Mucosa of stomach (tissue), 1 donor: ENCODE measurements at regions not wholly inside any gene's neighbourhood (a gene's known extent, or its start where the extent isn't known, plus 50 kb on each side); places are given as distances from the start of the nearest gene placed in this dataset.

Experiments
- H3K27me3 ChIP-seq: one replicate; pipeline ENCODE4 v1.7.0; 2013; ENCODE audit warnings: mild to moderate bottlenecking, low read length; ENCODE audit not compliant: control insufficient read depth, insufficient read depth
- H3K36me3 ChIP-seq: one replicate; pipeline ENCODE4 v1.7.0; 2013; ENCODE audit warnings: low read length; ENCODE audit not compliant: control insufficient read depth, insufficient read depth
- H3K4me1 ChIP-seq: one replicate; pipeline ENCODE4 v1.7.0; 2013; ENCODE audit warnings: mild to moderate bottlenecking, low read length; ENCODE audit not compliant: control insufficient read depth, insufficient read depth
- H3K4me3 ChIP-seq: one replicate; pipeline ENCODE4 v1.7.0; 2013; ENCODE audit warnings: low read length
- H3K9ac ChIP-seq: one replicate; pipeline ENCODE4 v1.7.0; 2013; ENCODE audit warnings: mild to moderate bottlenecking, low read length, moderate library complexity
- H3K9me3 ChIP-seq: one replicate; pipeline ENCODE4 v1.7.0; 2013; ENCODE audit warnings: mild to moderate bottlenecking, low read length, moderate library complexity; ENCODE audit not compliant: control insufficient read depth
- donor health status: Pancreatic carcinoma.

DNA sequence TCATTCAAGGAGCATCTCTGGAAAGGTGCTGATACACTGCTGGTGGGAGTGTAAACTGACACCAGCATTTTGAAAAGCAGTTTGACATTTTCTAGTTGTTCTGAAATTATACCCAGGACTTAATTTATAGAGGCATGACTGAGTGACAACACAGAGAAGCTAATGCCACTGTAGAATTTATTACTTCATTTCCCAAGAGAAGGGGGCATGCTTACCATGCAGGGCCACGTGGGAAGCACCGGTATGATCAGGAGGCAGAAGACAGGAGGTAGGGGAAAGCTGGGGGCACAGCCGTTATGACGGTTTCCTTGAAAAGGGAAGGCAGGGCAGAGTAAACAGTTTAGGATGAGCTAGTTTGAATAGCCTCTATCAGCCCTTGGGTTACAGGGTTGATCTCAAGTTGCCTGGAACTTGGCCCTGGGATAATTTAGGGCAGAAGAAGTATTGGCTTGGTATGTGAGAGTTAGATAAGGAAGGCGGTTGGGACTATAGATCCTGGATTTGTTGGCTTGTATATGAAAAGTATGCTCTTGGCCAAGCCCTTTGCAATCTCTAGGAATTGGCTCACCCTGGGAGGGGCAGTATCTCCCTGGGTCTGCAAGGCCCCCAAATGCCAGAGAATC is 305.7 kb downstream of the ENC1 start:
- no peaks in the 10 kb centered on the region for H3K27me3 ChIP-seq
- H3K4me3 ChIP-seq = no peak overlapping the region
- peaks cover 6% of the 10 kb centered on the region for H3K4me1 ChIP-seq
- no peaks in the 10 kb centered on the region for H3K36me3 ChIP-seq
- H3K9me3 ChIP-seq = no peaks in the 10 kb centered on the region
- H3K9ac ChIP-seq = no peak overlapping the region

DNA sequence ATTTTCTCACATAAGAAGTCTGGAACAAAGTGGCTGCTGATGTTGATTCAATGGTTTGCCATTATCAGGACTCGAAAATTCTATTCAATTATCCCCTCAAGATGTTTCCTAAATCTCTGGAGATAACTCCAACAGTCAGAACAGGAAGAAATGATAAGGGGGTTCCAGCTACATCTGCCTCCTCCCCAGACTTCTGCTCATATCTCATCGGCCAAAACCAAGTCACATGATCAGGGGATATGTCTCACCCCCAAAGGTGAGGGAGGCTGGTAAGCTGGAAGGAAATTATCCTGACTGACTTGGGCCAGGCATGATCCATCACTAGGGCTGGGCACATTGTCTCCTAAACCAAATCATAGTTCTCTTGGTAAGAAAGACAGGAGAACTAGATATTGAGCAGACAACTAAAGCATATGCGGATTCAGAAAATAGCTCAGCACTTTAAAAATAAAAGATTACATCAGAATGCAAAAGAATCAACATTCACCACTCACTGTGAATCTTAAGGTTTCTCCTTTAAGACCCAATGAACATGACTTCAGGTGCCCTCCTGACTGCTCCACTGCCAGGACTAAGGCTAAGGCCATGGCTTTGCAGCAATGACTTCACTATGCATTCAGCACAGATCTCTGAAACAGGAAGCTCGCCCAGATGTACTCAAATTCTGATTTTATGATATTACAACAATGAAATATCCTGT is 306.3 kb downstream of the ENC1 start:
- Histone ChIP-seq H3K4me3 (no peak overlapping the region), H3K9ac (no peak overlapping the region), H3K36me3 (no peaks in the 10 kb centered on the region), H3K27me3 (no peaks in the 10 kb centered on the region), H3K9me3 (no peaks in the 10 kb centered on the region), H3K4me1 (peaks cover 6% of the 10 kb centered on the region)

DNA sequence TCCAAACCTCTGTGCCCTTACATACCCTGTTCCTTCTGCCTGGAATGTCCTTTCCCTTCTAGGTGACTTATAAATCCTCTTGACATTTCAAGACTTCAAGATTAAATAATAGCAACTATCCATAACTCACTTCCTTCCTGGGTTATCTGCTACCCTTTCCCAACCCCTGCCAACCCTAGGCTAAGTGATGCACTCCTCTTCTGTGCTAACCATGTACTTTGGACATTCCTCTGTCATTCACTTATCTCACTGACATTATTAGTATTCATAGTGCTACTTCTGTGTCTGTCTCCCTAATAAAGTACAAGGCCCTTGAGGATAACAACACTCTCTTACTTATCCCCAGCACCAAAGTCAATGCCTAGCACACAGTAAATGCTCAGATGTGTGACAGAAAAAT is 307.1 kb downstream of the ENC1 start:
- Histone ChIP-seq H3K9ac (no peak overlapping the region), H3K4me3 (no peak overlapping the region), H3K27me3 (no peaks in the 10 kb centered on the region), H3K4me1 (peaks cover 6% of the 10 kb centered on the region), H3K36me3 (no peaks in the 10 kb centered on the region), H3K9me3 (no peaks in the 10 kb centered on the region)

DNA sequence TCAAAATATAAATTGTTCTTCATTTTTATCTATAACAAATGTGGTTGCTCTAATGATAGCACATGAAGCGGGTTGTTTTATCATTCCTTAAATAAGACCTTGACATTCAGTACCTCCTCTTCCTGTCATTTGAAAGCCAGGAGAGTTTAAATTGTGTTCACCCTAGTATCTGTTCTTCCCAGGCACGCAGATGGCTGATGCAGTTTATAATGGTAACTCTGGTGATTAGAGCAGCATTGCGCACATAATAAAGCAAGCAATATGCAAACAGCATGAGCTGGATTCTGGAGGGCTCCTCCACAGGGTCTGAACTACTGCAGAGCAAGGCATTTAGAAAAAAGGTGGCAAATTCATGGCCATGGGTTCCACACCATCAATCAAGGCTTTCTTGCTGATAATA is 307.8 kb downstream of the ENC1 start:
- H3K36me3 ChIP-seq = no peaks in the 10 kb centered on the region
- no peak overlapping the region for H3K9ac ChIP-seq
- H3K27me3 ChIP-seq = no peaks in the 10 kb centered on the region
- no peaks in the 10 kb centered on the region for H3K9me3 ChIP-seq
- peaks cover 5% of the 10 kb centered on the region for H3K4me1 ChIP-seq
- no peak overlapping the region for H3K4me3 ChIP-seq

DNA sequence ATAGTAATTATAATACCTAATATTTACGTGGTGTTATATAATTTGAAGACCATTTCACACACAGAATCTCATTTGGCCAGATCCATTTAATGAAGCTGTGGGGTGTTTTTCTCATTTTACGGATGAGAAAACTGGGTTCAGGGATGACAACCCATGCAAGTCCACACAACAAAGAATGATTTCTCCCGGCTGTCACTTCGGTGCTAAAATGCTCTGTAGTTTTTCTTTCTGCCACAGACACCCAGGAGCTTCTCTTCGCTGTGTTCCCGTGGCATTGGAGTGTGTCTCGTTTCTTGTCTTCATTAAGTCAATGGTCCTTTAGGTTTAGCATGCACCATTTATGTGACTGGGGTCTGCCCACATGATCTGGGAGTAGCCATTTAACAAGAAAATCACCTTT is 308.5 kb downstream of the ENC1 start:
- Histone ChIP-seq H3K27me3 (no peaks in the 10 kb centered on the region), H3K36me3 (no peaks in the 10 kb centered on the region), H3K9ac (no peak overlapping the region), H3K4me3 (no peak overlapping the region), H3K9me3 (no peaks in the 10 kb centered on the region), H3K4me1 (peaks cover 10% of the 10 kb centered on the region)

DNA sequence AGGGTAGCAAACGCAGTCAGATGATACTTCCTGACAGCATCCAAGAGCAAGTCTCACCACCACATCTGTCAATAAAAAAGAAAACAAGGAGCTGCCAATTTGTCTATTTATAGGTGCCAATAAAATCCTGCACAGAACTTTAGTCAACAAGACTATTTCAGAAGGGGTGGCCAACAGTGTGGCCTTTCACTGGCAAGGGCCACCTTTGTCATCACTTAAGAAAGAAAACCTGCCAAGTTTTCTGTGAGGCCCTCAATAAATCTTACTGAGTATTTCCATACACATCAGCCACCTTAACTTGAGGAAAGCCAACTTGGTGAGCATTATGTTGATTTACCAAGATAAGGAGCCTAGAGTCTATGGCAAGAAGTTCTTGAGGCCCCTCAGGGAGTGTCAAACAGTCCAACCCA is 312.3 kb downstream of the ENC1 start:
- peaks cover 10% of the 10 kb centered on the region for H3K4me1 ChIP-seq
- H3K9me3 ChIP-seq = no peaks in the 10 kb centered on the region
- H3K27me3 ChIP-seq = no peaks in the 10 kb centered on the region
- H3K9ac ChIP-seq = no peak overlapping the region
- no peak overlapping the region for H3K4me3 ChIP-seq
- H3K36me3 ChIP-seq = no peaks in the 10 kb centered on the region

DNA sequence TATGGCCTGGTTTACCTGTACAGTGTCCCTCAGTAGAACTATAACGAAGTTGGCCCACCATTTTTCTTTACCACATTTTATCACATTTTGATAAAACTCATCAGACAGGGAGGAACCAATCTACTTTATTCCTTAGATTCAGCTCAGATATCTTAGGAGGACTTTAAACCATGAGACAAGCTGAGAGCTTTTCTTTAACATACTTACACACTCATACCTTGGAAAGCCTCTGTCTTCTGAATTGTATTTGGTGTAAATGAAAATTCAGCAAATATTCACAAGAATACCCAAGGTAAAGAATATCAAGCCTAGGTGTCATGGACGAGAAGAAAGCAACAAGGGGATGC is 313.2 kb downstream of the ENC1 start:
- peaks cover 10% of the 10 kb centered on the region for H3K4me1 ChIP-seq
- no peaks in the 10 kb centered on the region for H3K36me3 ChIP-seq
- H3K4me3 ChIP-seq = no peak overlapping the region
- H3K9ac ChIP-seq = no peak overlapping the region
- no peaks in the 10 kb centered on the region for H3K27me3 ChIP-seq
- H3K9me3 ChIP-seq = no peaks in the 10 kb centered on the region

DNA sequence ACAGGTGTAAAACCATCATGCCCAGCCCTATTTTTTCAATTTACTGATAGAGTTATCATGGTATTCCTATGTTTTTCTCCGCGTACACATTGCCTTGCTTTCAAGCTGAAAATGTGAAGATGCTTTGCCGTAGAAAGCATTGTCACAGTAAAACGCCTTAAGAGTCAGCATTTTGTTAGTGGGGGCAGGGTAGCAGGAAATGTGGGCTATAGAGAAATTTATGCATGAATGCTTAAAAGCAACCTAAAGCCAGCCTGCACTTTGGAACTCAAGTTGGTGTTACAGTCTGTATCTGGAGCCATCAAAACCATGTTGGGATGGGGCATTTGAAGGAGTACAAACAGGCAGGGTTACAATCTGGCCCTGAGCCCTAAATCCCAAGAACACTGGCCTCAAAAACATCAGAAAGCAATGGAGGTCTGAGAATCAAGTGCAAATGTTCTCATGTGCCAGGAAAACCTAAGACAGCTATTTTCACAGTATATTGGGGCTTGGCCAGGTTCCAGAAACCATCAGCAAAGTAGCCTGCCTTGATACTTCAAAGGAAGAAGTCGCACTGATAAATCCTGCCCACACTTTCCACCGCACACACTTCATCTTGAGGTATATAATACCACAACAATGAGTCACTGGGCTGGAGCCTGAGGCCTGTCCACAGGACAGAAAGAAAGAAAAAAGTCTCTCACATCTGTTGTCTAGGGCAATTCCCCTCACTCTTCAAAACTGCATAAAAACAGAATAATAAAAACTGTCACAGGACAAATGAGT is 313.8 kb downstream of the ENC1 start:
- Histone ChIP-seq H3K9ac (no peak overlapping the region), H3K27me3 (no peaks in the 10 kb centered on the region), H3K9me3 (no peaks in the 10 kb centered on the region), H3K4me1 (peaks cover 10% of the 10 kb centered on the region), H3K4me3 (no peak overlapping the region), H3K36me3 (no peaks in the 10 kb centered on the region)

DNA sequence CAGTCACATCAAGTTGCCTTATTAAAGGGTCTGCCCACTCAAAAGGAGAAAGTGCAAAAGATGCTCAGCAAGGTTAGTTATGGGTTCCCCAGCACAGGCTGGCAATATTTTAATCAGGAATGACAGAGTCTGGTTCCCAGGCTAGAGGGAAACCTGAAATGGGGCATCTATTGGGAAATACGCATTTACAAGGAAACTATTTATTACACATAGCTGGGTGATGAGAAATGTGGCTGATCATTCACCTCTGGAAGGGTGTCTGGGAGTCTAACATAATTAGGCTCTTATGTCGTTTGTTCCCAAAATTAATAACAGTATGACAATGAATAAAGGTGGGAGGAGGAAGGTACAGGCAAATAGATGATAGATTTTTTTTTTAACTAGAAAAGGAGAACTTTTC is 314.7 kb downstream of the ENC1 start:
- peaks cover 10% of the 10 kb centered on the region for H3K4me1 ChIP-seq
- no peaks in the 10 kb centered on the region for H3K9me3 ChIP-seq
- H3K4me3 ChIP-seq = no peak overlapping the region
- no peaks in the 10 kb centered on the region for H3K27me3 ChIP-seq
- H3K9ac ChIP-seq = no peak overlapping the region
- no peaks in the 10 kb centered on the region for H3K36me3 ChIP-seq

DNA sequence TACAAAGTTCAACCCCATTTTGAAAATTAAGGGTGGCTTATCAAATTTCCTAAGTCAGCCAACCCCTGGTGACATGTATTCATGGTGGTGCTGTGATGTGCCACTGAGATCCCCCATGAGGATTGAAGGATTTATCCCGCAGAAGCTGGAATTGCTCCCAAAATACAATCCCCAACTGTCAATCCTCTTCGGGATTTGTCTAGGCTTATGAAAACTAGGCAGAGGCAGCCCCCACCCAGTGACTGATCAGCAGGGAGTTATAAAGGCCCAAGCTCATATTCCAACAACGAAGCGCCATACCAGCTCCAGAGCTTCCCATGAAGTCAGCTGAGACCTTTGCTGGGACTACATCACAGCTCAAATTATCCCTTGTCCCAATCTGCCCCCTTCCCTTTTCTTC is 316.0 kb downstream of the ENC1 start:
- no peak overlapping the region for H3K4me3 ChIP-seq
- no peaks in the 10 kb centered on the region for H3K9me3 ChIP-seq
- no peaks in the 10 kb centered on the region for H3K36me3 ChIP-seq
- H3K9ac ChIP-seq = no peak overlapping the region
- no peaks in the 10 kb centered on the region for H3K27me3 ChIP-seq
- peaks cover 10% of the 10 kb centered on the region for H3K4me1 ChIP-seq

DNA sequence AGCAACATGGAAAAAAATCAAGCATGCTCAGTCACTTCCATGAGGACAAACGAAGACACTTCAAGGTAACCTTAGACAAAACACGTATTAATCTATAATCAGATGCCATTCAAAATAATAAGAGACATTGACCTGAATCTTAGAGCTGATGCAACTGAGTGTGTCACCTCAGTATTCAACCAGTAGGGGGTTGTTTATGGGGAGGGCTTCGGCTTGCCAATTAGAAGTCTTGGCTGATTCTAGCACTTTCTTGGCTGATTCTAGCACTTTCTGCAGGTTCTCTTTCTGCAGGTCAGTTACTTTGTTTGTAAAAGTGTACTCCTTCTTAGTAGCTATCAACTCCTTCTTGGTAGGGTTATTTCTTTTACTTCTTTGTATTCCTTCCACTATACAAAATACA is 317.6 kb downstream of the ENC1 start:
- Histone ChIP-seq H3K9ac (no peak overlapping the region), H3K4me1 (peaks cover 10% of the 10 kb centered on the region), H3K4me3 (no peak overlapping the region), H3K9me3 (no peaks in the 10 kb centered on the region), H3K27me3 (no peaks in the 10 kb centered on the region), H3K36me3 (no peaks in the 10 kb centered on the region)

DNA sequence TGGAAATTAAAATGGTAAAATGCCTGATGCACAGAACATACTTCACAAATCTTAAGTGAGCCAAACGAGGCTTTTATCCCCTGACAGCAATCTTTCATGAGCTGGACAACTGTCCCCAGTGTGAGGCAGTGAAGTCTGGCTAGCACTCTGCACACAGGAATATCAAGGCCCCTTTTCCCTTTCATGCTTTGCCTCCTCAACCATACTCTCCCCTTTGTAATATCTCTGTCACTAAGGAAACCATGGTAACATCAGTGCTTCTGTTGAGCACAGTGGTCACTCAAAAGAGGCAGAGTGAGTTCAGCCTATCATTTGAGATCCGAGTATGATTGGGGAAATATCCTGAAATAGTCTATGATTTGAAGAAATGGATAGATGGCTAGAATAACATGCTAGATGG is 318.3 kb downstream of the ENC1 start:
- Histone ChIP-seq H3K9ac (no peak overlapping the region), H3K36me3 (no peaks in the 10 kb centered on the region), H3K27me3 (no peaks in the 10 kb centered on the region), H3K4me3 (no peak overlapping the region), H3K9me3 (no peaks in the 10 kb centered on the region), H3K4me1 (peaks cover 2% of the 10 kb centered on the region)
